ENCODE measurements at regions not wholly inside any gene's neighbourhood (a gene's known extent, or its start where the extent isn't known, plus 50 kb on each side); places are given as distances from the start of the nearest gene placed in this dataset.

- DNase-seq (ENCODE audit: insufficient read length, low spot score) (peak; percentile 2), FAIRE-seq (no peak)
Observed at GRCh38 chr13:107185889-107186288, 618.0 kb upstream of the ARGLU1 start.

GRCh38 chr13:107170270-107170931, 602.5 kb upstream of the ARGLU1 start:
- FAIRE-seq (no peak), DNase-seq (ENCODE audit: insufficient read length, low spot score) (no peak)

- DNase-seq (ENCODE audit: insufficient read length, low spot score): no peak
- FAIRE-seq: no peak
Observed at GRCh38 chr13:107157271-107157670, 589.3 kb upstream of the ARGLU1 start.

GRCh38 chr13:107144432-107144831, 576.5 kb upstream of the ARGLU1 start:
- no peak for FAIRE-seq
- no peak for DNase-seq (ENCODE audit: insufficient read length, low spot score)

GRCh38 chr13:107141767-107142166, 573.8 kb upstream of the ARGLU1 start:
- no peak for DNase-seq (ENCODE audit: insufficient read length, low spot score)
- FAIRE-seq: no peak

- FAIRE-seq (no peak), DNase-seq (ENCODE audit: insufficient read length, low spot score) (no peak)
Observed at GRCh38 chr13:107139006-107139405, 571.1 kb upstream of the ARGLU1 start.

GRCh38 chr13:107138486-107138885, 570.5 kb upstream of the ARGLU1 start:
- FAIRE-seq (no peak), DNase-seq (ENCODE audit: insufficient read length, low spot score) (no peak)

GRCh38 chr13:107133950-107134349, 566.0 kb upstream of the ARGLU1 start:
- no peak for DNase-seq (ENCODE audit: insufficient read length, low spot score)
- FAIRE-seq: no peak

- no peak for DNase-seq (ENCODE audit: insufficient read length, low spot score)
- FAIRE-seq: no peak
Observed at GRCh38 chr13:107130566-107130965, 562.6 kb upstream of the ARGLU1 start.

GRCh38 chr13:107124730-107125129, 556.8 kb upstream of the ARGLU1 start:
- DNase-seq (ENCODE audit: insufficient read length, low spot score) (no peak), FAIRE-seq (no peak)

GRCh38 chr13:107124129-107124718, 556.3 kb upstream of the ARGLU1 start:
- DNase-seq (ENCODE audit: insufficient read length, low spot score) (peak; percentile 3), FAIRE-seq (no peak)

GRCh38 chr13:107121793-107122192, 553.9 kb upstream of the ARGLU1 start:
- FAIRE-seq (no peak), DNase-seq (ENCODE audit: insufficient read length, low spot score) (no peak)

- DNase-seq (ENCODE audit: insufficient read length, low spot score) (no peak), FAIRE-seq (no peak)
Observed at GRCh38 chr13:107119989-107120881, 552.3 kb upstream of the ARGLU1 start.

GRCh38 chr13:107118506-107118905, 550.6 kb upstream of the ARGLU1 start:
- no peak for FAIRE-seq
- no peak for DNase-seq (ENCODE audit: insufficient read length, low spot score)

- DNase-seq (ENCODE audit: insufficient read length, low spot score): no peak
Observed at GRCh38 chr13:107117327-107118012, 549.5 kb upstream of the ARGLU1 start.

GRCh38 chr13:107113387-107113786, 545.5 kb upstream of the ARGLU1 start:
- FAIRE-seq: no peak
- DNase-seq (ENCODE audit: insufficient read length, low spot score): no peak

More at GRCh38 chr13:107117327-107118012, 549.5 kb upstream of the ARGLU1 start:
- FAIRE-seq: no peak

GRCh38 chr13:107111248-107111647, 543.3 kb upstream of the ARGLU1 start:
- no peak for FAIRE-seq
- no peak for DNase-seq (ENCODE audit: insufficient read length, low spot score)

GRCh38 chr13:107104631-107105030, 536.7 kb upstream of the ARGLU1 start:
- no peak for FAIRE-seq
- DNase-seq (ENCODE audit: insufficient read length, low spot score): no peak

GRCh38 chr13:107102676-107103075, 534.7 kb upstream of the ARGLU1 start:
- DNase-seq (ENCODE audit: insufficient read length, low spot score) (no peak), FAIRE-seq (no peak)

GRCh38 chr13:107099661-107100060, 531.7 kb upstream of the ARGLU1 start:
- no peak for FAIRE-seq
- no peak for DNase-seq (ENCODE audit: insufficient read length, low spot score)

GRCh38 chr13:107097916-107098315, 530.0 kb upstream of the ARGLU1 start:
- no peak for DNase-seq (ENCODE audit: insufficient read length, low spot score)

More at GRCh38 chr13:107097916-107098315, 530.0 kb upstream of the ARGLU1 start:
- no peak for FAIRE-seq
